Tibial artery (tissue), 4 donors: ENCODE measurements at regions not wholly inside any gene's neighbourhood (a gene's known extent, or its start where the extent isn't known, plus 50 kb on each side); places are given as distances from the start of the nearest gene placed in this dataset.

Source experiments
- DNase-seq, 2 donors: peaks; one replicate each; pipeline ENCODE4 v3.0.0-alpha.2; 2019
- H3K27ac ChIP-seq, 2 donors: fragments of 200-600 bp; sonication (generic) in 1 of 2; 1 replicate in 1 of 2; 2 replicates in 1 of 2; pipeline ENCODE4 v1.5.1; 2018 to 2019; ENCODE audit warnings: mild to moderate bottlenecking in 1 of 2
- H3K27me3 ChIP-seq, 2 donors: fragments of 200-600 bp; sonication (generic) in 1 of 2; one replicate each; pipeline versions ENCODE4 v1.5.1 to v1.6.0; 2016 to 2019
- H3K36me3 ChIP-seq, 3 donors: fragments of 200-600 bp; sonication (generic) in 2 of 3; one replicate each; pipeline ENCODE4 v1.5.1; 2016 to 2019; ENCODE audit warnings: mild to moderate bottlenecking in 2 of 3
- H3K4me1 ChIP-seq, 4 donors: fragments of 200-600 bp; sonication (generic) in 2 of 4; 1 replicate in 3 of 4; 2 replicates in 1 of 4; pipeline ENCODE4 v1.5.1; 2016 to 2019
- H3K4me3 ChIP-seq, 2 donors: fragments of 200-600 bp; sonication (generic) in 1 of 2; 1 replicate in 1 of 2; 2 replicates in 1 of 2; pipeline ENCODE4 v1.5.1; 2018 to 2019; ENCODE audit warnings: mild to moderate bottlenecking in 2 of 2
- H3K9me3 ChIP-seq, 3 donors: fragments of 200-600 bp; sonication (generic) in 1 of 3; one replicate each; pipeline ENCODE4 v1.5.1; 2016 to 2019
- CTCF ChIP-seq, 2 experiments: fragments of 200-600 bp in 1 of 2; fragments of 450-650 bp in 1 of 2; IDR thresholded peaks; one replicate each; pipeline ENCODE4 v1.5.1; 2017 to 2019; ENCODE audit warnings: antibody characterized with exemption in 2 of 2, mild to moderate bottlenecking in 1 of 2, moderate library complexity in 1 of 2
- intact Hi-C: fragments of 100-400 bp; cut with DNase I; formaldehyde crosslinking; loops from one replicate; pipeline ENCODE4 v1.15.0; 2023; ENCODE audit warnings: low total_unique reads

- intact Hi-C loops = no loop called here
- H3K36me3 ChIP-seq = no peaks in the 10 kb centered on the region
- no peak overlapping the region for H3K27ac ChIP-seq
- no peak for DNase-seq
- no peaks in the 10 kb centered on the region for H3K9me3 ChIP-seq
- no peaks in the 10 kb centered on the region for H3K4me1 ChIP-seq
- no peak for TF ChIP-seq CTCF (IDR thresholded peaks at IDR 0.05)
- no peaks in the 10 kb centered on the region for H3K27me3 ChIP-seq
- no peak overlapping the region for H3K4me3 ChIP-seq
Measured at GRCh38 chr11:33605703-33606102, 94.9 kb downstream of the C11orf91 start.

- intact Hi-C loops = no loop called here
- H3K36me3 ChIP-seq = no peaks in the 10 kb centered on the region
- H3K27me3 ChIP-seq = peaks cover 0 to 3% of the 10 kb centered on the region in 2 donors
- H3K27ac ChIP-seq = no peak overlapping the region
- H3K4me1 ChIP-seq = no peaks in the 10 kb centered on the region
- H3K9me3 ChIP-seq = peaks cover 0 to 14% (median 11%) of the 10 kb centered on the region in 3 donors
- no peak for TF ChIP-seq CTCF (IDR thresholded peaks at IDR 0.05)
- H3K4me3 ChIP-seq = no peak overlapping the region
- DNase-seq = no peak
Measured at GRCh38 chr11:33598426-33599069, 102.1 kb downstream of the C11orf91 start.

- DNase-seq = no peak
- TF ChIP-seq CTCF (IDR thresholded peaks at IDR 0.05) = no peak
- Histone ChIP-seq H3K9me3 (peaks cover 0 to 16% (median 16%) of the 10 kb centered on the region in 3 donors), H3K4me1 (no peaks in the 10 kb centered on the region), H3K27ac (no peak overlapping the region), H3K27me3 (peaks cover 0 to 3% of the 10 kb centered on the region in 2 donors), H3K36me3 (no peaks in the 10 kb centered on the region), H3K4me3 (no peak overlapping the region)
- intact Hi-C loops = no loop called here
Measured at GRCh38 chr11:33594188-33594587, 106.4 kb downstream of the C11orf91 start.

- no peak for TF ChIP-seq CTCF (IDR thresholded peaks at IDR 0.05)
- H3K4me1 ChIP-seq = no peaks in the 10 kb centered on the region
- H3K27ac ChIP-seq = no peak overlapping the region
- H3K36me3 ChIP-seq = no peaks in the 10 kb centered on the region
- H3K4me3 ChIP-seq = no peak overlapping the region
- no peaks in the 10 kb centered on the region for H3K27me3 ChIP-seq
- DNase-seq = no peak
- H3K9me3 ChIP-seq = peaks cover 0 to 16% (median 12%) of the 10 kb centered on the region in 3 donors
- intact Hi-C loops = no loop called here
Measured at GRCh38 chr11:33590441-33590840, 110.2 kb downstream of the C11orf91 start.

GRCh38 chr11:33588056-33588455 is 112.6 kb downstream of the C11orf91 start:
- intact Hi-C loops = no loop called here
- Histone ChIP-seq H3K36me3 (no peaks in the 10 kb centered on the region), H3K9me3 (no peaks in the 10 kb centered on the region), H3K27me3 (no peaks in the 10 kb centered on the region), H3K4me3 (no peak overlapping the region), H3K4me1 (no peaks in the 10 kb centered on the region), H3K27ac (no peak overlapping the region)
- DNase-seq = no peak
- TF ChIP-seq CTCF (IDR thresholded peaks at IDR 0.05) = no peak
